OCI-LY1 (cell line): ENCODE measurements at regions not wholly inside any gene's neighbourhood (a gene's known extent, or its start where the extent isn't known, plus 50 kb on each side); places are given as distances from the start of the nearest gene placed in this dataset.

Experiments
- H2AFZ ChIP-seq: fragments of 200-600 bp; sonication (generic), shearing (Covaris generic); 2 replicates; pipeline ENCODE4 v1.6.0; 2014; ENCODE audit warnings: antibody characterized with exemption, mild to moderate bottlenecking, low read length
- H3F3A ChIP-seq: fragments of 200-600 bp; sonication (generic), shearing (Covaris generic); 2 replicates; pipeline ENCODE4 v1.6.0; 2014; ENCODE audit warnings: mild to moderate bottlenecking, antibody characterized with exemption, low read length, moderate library complexity; ENCODE audit not compliant: insufficient read depth
- H3K27ac ChIP-seq: fragments of 200-600 bp; sonication (generic); 2 replicates; pipeline ENCODE4 v1.5.1; 2014; ENCODE audit warnings: low read length, mixed run types, mild to moderate bottlenecking, low read depth; ENCODE audit not compliant: poor library complexity, severe bottlenecking
- H3K27me3 ChIP-seq: fragments of 200-600 bp; sonication (generic); 2 replicates; pipeline ENCODE4 v1.6.0; 2014; ENCODE audit warnings: antibody characterized with exemption, mild to moderate bottlenecking, low read length, moderate library complexity; ENCODE audit not compliant: insufficient read depth
- H3K36me3 ChIP-seq: fragments of 200-600 bp; sonication (generic); 2 replicates; pipeline ENCODE4 v1.6.1; 2014; ENCODE audit warnings: mild to moderate bottlenecking, antibody characterized with exemption, low read length, moderate library complexity, mixed read lengths; ENCODE audit not compliant: insufficient read depth
- H3K4me1 ChIP-seq: fragments of 200-600 bp; sonication (generic); 2 replicates; pipeline ENCODE4 v1.5.1; 2014; ENCODE audit warnings: mild to moderate bottlenecking, low read length, moderate library complexity; ENCODE audit not compliant: insufficient read depth, severe bottlenecking
- H3K4me2 ChIP-seq: fragments of 200-600 bp; sonication (generic), shearing (Covaris generic); 2 replicates; pipeline ENCODE4 v1.6.1; 2014; ENCODE audit warnings: low read length
- H3K4me3 ChIP-seq: fragments of 200-600 bp; sonication (generic); 2 replicates; pipeline ENCODE4 v1.5.1; 2014; ENCODE audit warnings: low read length, low read depth, mild to moderate bottlenecking, mixed read lengths; ENCODE audit not compliant: poor library complexity, severe bottlenecking
- H3K79me2 ChIP-seq: fragments of 200-600 bp; shearing (Covaris generic); 2 replicates; pipeline ENCODE4 v1.6.1; 2016; ENCODE audit warnings: mixed run types, low read length, mixed read lengths; ENCODE audit not compliant: insufficient read depth
- H3K9ac ChIP-seq: fragments of 200-600 bp; sonication (generic), shearing (Covaris generic); 2 replicates; pipeline ENCODE4 v1.6.1; 2014; ENCODE audit warnings: mild to moderate bottlenecking, low read length, mixed read lengths
- H3K9me2 ChIP-seq: fragments of 200-600 bp; sonication (generic), shearing (Covaris generic); 2 replicates; pipeline ENCODE4 v1.6.1; 2014; ENCODE audit warnings: low read depth, mild to moderate bottlenecking, low read length, mixed read lengths
- H3K9me3 ChIP-seq: fragments of 200-600 bp; shearing (Covaris generic); 2 replicates; pipeline ENCODE4 v1.6.1; 2014; ENCODE audit warnings: low read length, mixed read lengths
- H4K20me1 ChIP-seq: fragments of 200-600 bp; sonication (generic), shearing (Covaris generic); 2 replicates; pipeline ENCODE4 v1.6.0; 2016; ENCODE audit warnings: mild to moderate bottlenecking, low read length; ENCODE audit not compliant: insufficient read depth
- CTCF ChIP-seq: fragments of 200-600 bp; sonication (generic), shearing (Covaris generic); IDR thresholded peaks from 2 replicates; pipeline ENCODE4 v1.5.1; 2017; ENCODE audit warnings: mild to moderate bottlenecking, antibody characterized with exemption, low read length, moderate library complexity, mixed read lengths
- EZH2 ChIP-seq: fragments of 200-600 bp; sonication (generic), shearing (Covaris generic); IDR thresholded peaks from 2 replicates; pipeline ENCODE4 v1.8.0; 2017; ENCODE audit warnings: borderline replicate concordance, mixed run types, mild to moderate bottlenecking, antibody characterized with exemption, low read length, moderate library complexity, mixed read lengths

DNA sequence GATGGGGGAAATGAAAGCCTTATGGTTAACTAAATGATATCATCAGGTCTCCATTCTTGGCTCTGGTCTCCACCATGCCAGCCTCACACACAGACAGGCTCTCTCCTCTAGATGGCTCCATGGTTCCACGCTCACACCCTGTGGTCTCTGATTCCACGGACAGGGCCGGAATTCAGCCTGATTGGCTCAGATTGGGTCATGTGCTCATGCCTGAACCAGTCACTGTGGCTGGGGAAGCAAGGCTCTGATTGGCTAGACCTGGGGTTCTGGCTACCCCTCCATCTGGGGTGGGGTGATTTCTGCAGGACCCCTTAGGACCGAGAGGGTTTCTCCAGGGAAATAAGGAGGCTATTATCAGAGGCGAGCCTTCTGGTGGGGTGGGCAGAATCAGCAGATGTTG is 277.0 kb downstream of the PTPRU start:
- no peak overlapping the region for H3K4me3 ChIP-seq
- H3K4me1 ChIP-seq, result no peaks in the 10 kb centered on the region
- H3K9me3 ChIP-seq, result no peaks in the 10 kb centered on the region
- TF ChIP-seq CTCF (peak; percentile 45; the same call in 1 of the 2 replicates), EZH2 (no peak)
- H2AFZ ChIP-seq, result no peak overlapping the region
- H3K9me2 ChIP-seq, result no peaks in the 10 kb centered on the region
- H3K79me2 ChIP-seq, result no peaks in the 10 kb centered on the region
- no peak overlapping the region for H3K9ac ChIP-seq
- no peaks in the 10 kb centered on the region for H3K27me3 ChIP-seq
- no peak overlapping the region for H3K4me2 ChIP-seq
- no peaks in the 10 kb centered on the region for H4K20me1 ChIP-seq
- no peaks in the 10 kb centered on the region for H3F3A ChIP-seq
- H3K27ac ChIP-seq, result no peak overlapping the region
- H3K36me3 ChIP-seq, result no peaks in the 10 kb centered on the region

- H3K9ac ChIP-seq, result no peak overlapping the region
- H3K4me2 ChIP-seq, result no peak overlapping the region
- no peak for TF ChIP-seq EZH2
- no peak for TF ChIP-seq CTCF
- no peaks in the 10 kb centered on the region for H3K36me3 ChIP-seq
- H3K27me3 ChIP-seq, result no peaks in the 10 kb centered on the region
- no peaks in the 10 kb centered on the region for H3K4me1 ChIP-seq
- H3K27ac ChIP-seq, result no peak overlapping the region
- H3F3A ChIP-seq, result no peaks in the 10 kb centered on the region
- H4K20me1 ChIP-seq, result no peaks in the 10 kb centered on the region
- H2AFZ ChIP-seq, result no peak overlapping the region
- no peak overlapping the region for H3K4me3 ChIP-seq
- H3K9me3 ChIP-seq, result no peaks in the 10 kb centered on the region
- no peaks in the 10 kb centered on the region for H3K9me2 ChIP-seq
- no peaks in the 10 kb centered on the region for H3K79me2 ChIP-seq
Observed at GRCh38 chr1:29511436-29511835, 275.1 kb downstream of the PTPRU start.

- H2AFZ ChIP-seq, result no peak overlapping the region
- H3K4me2 ChIP-seq, result no peak overlapping the region
- no peaks in the 10 kb centered on the region for H3K79me2 ChIP-seq
- no peak overlapping the region for H3K27ac ChIP-seq
- no peaks in the 10 kb centered on the region for H3K9me3 ChIP-seq
- TF ChIP-seq CTCF, result no peak
- no peak for TF ChIP-seq EZH2
- H3K9ac ChIP-seq, result no peak overlapping the region
- H3K4me3 ChIP-seq, result no peak overlapping the region
- no peaks in the 10 kb centered on the region for H4K20me1 ChIP-seq
- no peaks in the 10 kb centered on the region for H3K36me3 ChIP-seq
- no peaks in the 10 kb centered on the region for H3K9me2 ChIP-seq
- no peaks in the 10 kb centered on the region for H3F3A ChIP-seq
- no peaks in the 10 kb centered on the region for H3K27me3 ChIP-seq
- no peaks in the 10 kb centered on the region for H3K4me1 ChIP-seq
Observed at GRCh38 chr1:29508458-29509107, 272.3 kb downstream of the PTPRU start.
